NB4 (cell line): ENCODE measurements at regions not wholly inside any gene's neighbourhood (a gene's known extent, or its start where the extent isn't known, plus 50 kb on each side); places are given as distances from the start of the nearest gene placed in this dataset.

Experiments
- DNase-seq: peaks from one replicate; pipeline ENCODE4 v3.0.0; 2010; ENCODE audit warnings: low read depth
- H3K4me3 ChIP-seq: one replicate; pipeline ENCODE4 v1.5.1; 2011; ENCODE audit warnings: mild to moderate bottlenecking, low read depth, low read length, moderate library complexity
- CTCF ChIP-seq: IDR thresholded peaks from one replicate; pipeline ENCODE4 v1.5.1; 2012; ENCODE audit warnings: low read depth, low read length
- MAX ChIP-seq: IDR thresholded peaks from 2 replicates; pipeline ENCODE4 v1.6.1; 2011; ENCODE audit warnings: low read depth, low read length
- MYC ChIP-seq: IDR thresholded peaks from 2 replicates; pipeline ENCODE4 v1.6.1; 2011; ENCODE audit warnings: low read depth, low read length
- POLR2A ChIP-seq: IDR thresholded peaks from 2 replicates; pipeline ENCODE4 v1.6.1; 2011; ENCODE audit warnings: mild to moderate bottlenecking; ENCODE audit not compliant: insufficient read length; ENCODE audit errors: extremely low read depth

DNA sequence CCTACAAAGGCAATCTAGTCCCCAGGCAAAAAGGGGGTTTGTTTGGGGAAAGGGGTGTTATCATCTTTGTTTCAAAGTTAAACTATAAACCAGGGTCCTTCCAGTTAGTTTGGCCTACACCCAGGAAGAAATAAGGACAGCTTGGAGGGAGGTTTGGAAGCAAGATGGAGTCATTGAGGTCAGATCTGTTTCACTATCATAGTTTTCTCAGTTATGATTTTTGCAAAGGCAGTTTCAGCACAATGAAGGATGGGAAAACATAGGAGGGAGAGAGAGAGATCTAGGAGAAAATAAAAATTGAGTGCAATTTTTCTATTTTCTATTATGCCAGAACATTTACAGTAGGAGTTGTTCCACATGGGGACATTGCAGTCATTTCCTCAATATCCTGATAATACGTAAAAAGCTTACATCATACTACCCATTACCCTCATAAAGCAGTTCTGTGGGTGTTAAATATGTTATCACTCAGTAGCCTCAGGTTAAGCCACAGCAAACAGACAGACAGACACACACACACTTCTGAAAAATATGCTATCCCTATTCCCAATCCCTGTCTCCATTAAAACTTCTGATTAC lies 401.3 kb upstream of the FAT3 start:
- no peak for TF ChIP-seq MYC
- no peak for TF ChIP-seq POLR2A
- no peak for TF ChIP-seq CTCF
- TF ChIP-seq MAX = no peak

DNA sequence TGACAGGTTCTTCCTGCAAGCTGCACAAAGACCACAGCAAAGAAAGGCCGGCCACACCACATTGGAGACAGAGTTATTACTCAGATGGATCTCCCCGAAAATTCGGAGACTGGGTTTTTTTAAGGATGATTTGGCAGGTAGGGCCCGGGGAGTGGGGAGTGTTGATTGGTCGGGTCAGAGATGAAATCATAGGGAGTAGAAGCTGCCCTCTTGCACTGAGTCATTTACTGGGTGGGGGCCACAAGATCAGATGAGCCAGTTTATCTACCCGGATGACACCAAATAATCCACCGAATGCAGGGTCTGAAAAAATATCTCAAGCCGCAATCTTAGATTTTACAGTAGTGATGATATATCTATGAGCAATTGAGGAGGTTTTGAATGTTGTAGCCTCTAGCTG lies 401.8 kb upstream of the FAT3 start:
- no peak overlapping the region for H3K4me3 ChIP-seq
- no peak for TF ChIP-seq POLR2A
- no peak for TF ChIP-seq MYC
- no peak for TF ChIP-seq MAX
- TF ChIP-seq CTCF = no peak

More for the DNA sequence above, 401.3 kb upstream of the FAT3 start:
- no peak overlapping the region for H3K4me3 ChIP-seq
- DNase-seq = no peak

DNA sequence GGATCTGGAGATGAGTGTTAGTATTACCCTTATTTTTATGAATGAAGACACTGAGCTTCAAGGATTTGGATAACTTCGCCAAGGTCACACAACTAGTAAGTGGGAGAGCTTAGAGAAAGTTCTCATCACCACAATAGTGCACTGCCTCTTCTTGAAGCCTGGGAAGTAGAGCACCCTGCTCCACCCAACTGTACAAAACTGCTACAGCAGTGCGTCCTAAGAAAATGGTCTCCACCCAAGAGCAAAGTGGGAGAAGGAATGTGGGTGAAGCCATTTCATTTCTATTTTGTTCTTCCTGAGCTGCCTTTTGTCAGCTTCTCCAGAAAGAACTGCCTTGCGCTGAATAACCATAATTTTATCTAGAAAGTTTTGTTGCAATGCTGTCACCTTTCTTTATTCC lies 403.9 kb upstream of the FAT3 start:
- no peak overlapping the region for H3K4me3 ChIP-seq
- no peak for TF ChIP-seq POLR2A
- no peak for TF ChIP-seq MYC
- TF ChIP-seq MAX = no peak
- no peak for TF ChIP-seq CTCF
- no peak for DNase-seq

More for the DNA sequence above, 401.8 kb upstream of the FAT3 start:
- no peak for DNase-seq

- TF ChIP-seq MAX (no peak), MYC (no peak), CTCF (no peak), POLR2A (no peak)
These were observed 404.8 kb upstream of the FAT3 start for GRCh38 chr11:91819777-91820176.

DNA sequence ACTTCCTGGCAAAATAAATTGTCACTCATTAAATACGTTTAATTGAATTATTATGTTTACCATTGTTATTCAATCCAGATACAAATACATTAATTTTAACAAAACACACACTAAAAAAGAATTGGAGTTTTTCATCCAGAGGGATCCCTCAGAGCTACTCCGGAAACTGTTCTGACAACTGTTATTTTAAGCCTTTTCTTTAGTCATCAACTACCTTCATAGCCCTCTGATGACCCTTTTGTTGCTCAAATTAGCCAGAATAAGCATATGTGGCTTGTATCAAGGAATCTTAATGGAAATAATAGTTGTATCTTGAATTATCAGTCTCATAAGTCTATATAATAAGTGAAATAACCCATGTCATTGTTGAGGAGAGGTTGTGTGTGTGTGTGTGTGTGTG lies 405.4 kb upstream of the FAT3 start:
- TF ChIP-seq POLR2A = no peak
- TF ChIP-seq CTCF = no peak
- no peak for TF ChIP-seq MAX
- TF ChIP-seq MYC = no peak
- H3K4me3 ChIP-seq = no peak overlapping the region
- no peak for DNase-seq

More at GRCh38 chr11:91819777-91820176, 404.8 kb upstream of the FAT3 start:
- DNase-seq = no peak
- no peak overlapping the region for H3K4me3 ChIP-seq

DNA sequence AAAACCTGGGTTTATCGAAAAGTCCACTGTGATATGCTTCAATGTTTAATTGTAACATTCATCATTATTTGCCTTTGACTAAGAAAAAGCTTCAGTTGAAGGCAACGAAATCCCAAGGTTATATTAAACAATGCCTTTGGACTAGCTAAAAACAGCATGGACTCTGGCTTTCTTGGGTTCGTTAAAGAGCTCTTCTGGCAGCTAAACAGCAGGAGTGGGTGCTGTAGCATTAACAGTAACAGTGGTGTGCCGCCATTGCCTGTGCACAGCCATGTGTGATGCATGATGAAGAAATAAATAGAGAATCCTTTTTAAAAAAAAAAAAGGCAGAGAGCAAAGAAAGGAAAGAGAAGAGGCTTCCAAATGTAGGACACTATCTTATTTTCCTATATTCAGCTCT lies 406.6 kb upstream of the FAT3 start:
- no peak overlapping the region for H3K4me3 ChIP-seq
- no peak for DNase-seq
- no peak for TF ChIP-seq MAX
- no peak for TF ChIP-seq MYC
- no peak for TF ChIP-seq POLR2A
- TF ChIP-seq CTCF = no peak
